HG02885 (cell line): ENCODE measurements at regions not wholly inside any gene's neighbourhood (a gene's known extent, or its start where the extent isn't known, plus 50 kb on each side); places are given as distances from the start of the nearest gene placed in this dataset.

Source experiments
- ATAC-seq: cut with Tn5 transposase; IDR thresholded peaks from one replicate; pipeline ENCODE4 v1.9.1; 2021; ENCODE audit warnings: mild to moderate bottlenecking; ENCODE audit not compliant: unreplicated experiment, poor library complexity

GRCh38 chr18:71630696-71631095, 913.4 kb downstream of the CBLN2 start:
- ATAC-seq, result no peak

- ATAC-seq, result no peak
Observed at GRCh38 chr18:71625556-71626090, 918.5 kb downstream of the CBLN2 start.

- ATAC-seq, result no peak
Observed at GRCh38 chr18:71598374-71598773, 945.8 kb downstream of the CBLN2 start.

GRCh38 chr18:71597219-71597618, 946.9 kb downstream of the CBLN2 start:
- no peak for ATAC-seq

GRCh38 chr18:71583252-71583651, 960.9 kb downstream of the CBLN2 start:
- ATAC-seq, result no peak

GRCh38 chr18:71554686-71555085, 989.5 kb downstream of the CBLN2 start:
- ATAC-seq, result no peak

- no peak for ATAC-seq
Observed at GRCh38 chr18:71541643-71542042, 1002.5 kb downstream of the CBLN2 start.

- ATAC-seq, result no peak
Observed at GRCh38 chr18:71529703-71530303, 1014.3 kb downstream of the CBLN2 start.

GRCh38 chr18:71523483-71524435, 1020.4 kb downstream of the CBLN2 start:
- no peak for ATAC-seq

GRCh38 chr18:71505526-71505925, 1038.6 kb downstream of the CBLN2 start:
- no peak for ATAC-seq

GRCh38 chr18:71503222-71503621, 1040.9 kb downstream of the CBLN2 start:
- ATAC-seq, result no peak

GRCh38 chr18:71485611-71486010, 1058.5 kb downstream of the CBLN2 start:
- no peak for ATAC-seq

- ATAC-seq, result no peak
Observed at GRCh38 chr18:71471963-71472725, 1072.0 kb downstream of the CBLN2 start.

GRCh38 chr18:71456206-71456605, 1087.9 kb downstream of the CBLN2 start:
- no peak for ATAC-seq

- ATAC-seq, result no peak
Observed at GRCh38 chr18:71450257-71450656, 1093.9 kb downstream of the CBLN2 start.

- ATAC-seq, result no peak
Observed at GRCh38 chr18:71443706-71444480, 1100.2 kb downstream of the CBLN2 start.

GRCh38 chr18:71442731-71443141, 1101.4 kb downstream of the CBLN2 start:
- ATAC-seq, result no peak

- no peak for ATAC-seq
Observed at GRCh38 chr18:71441156-71441555, 1103.0 kb downstream of the CBLN2 start.

- no peak for ATAC-seq
Observed at GRCh38 chr18:71437511-71437910, 1106.6 kb downstream of the CBLN2 start.

- no peak for ATAC-seq
Observed at GRCh38 chr18:71433373-71433772, 1110.8 kb downstream of the CBLN2 start.
